Epithelial cell of proximal tubule (primary cell): ENCODE measurements at regions not wholly inside any gene's neighbourhood (a gene's known extent, or its start where the extent isn't known, plus 50 kb on each side); places are given as distances from the start of the nearest gene placed in this dataset.

Experiments
- DNase-seq: peaks from one replicate; pipeline ENCODE4 v3.0.0-alpha.2; 2011; ENCODE audit warnings: low read depth
- H3K4me3 ChIP-seq: 2 replicates; pipeline ENCODE4 v1.5.1; 2011; ENCODE audit warnings: low read depth, mild to moderate bottlenecking, low read length
- CTCF ChIP-seq: conservative IDR thresholded peaks from 2 replicates; pipeline ENCODE4 v1.5.1; 2012; ENCODE audit warnings: low read depth, mild to moderate bottlenecking, low read length

GRCh38 chr12:72133497-72134055, 138.6 kb upstream of the TRHDE start:
- no peak for DNase-seq
- no peak overlapping the region for H3K4me3 ChIP-seq
- peak; percentile 27 for TF ChIP-seq CTCF

- no peak for TF ChIP-seq CTCF
- no peak overlapping the region for H3K4me3 ChIP-seq
- no peak for DNase-seq
Measured at GRCh38 chr12:72134246-72135020, 137.7 kb upstream of the TRHDE start.

GRCh38 chr12:72135021-72135301, 137.2 kb upstream of the TRHDE start:
- no peak for TF ChIP-seq CTCF
- H3K4me3 ChIP-seq: no peak overlapping the region
- no peak for DNase-seq

- no peak overlapping the region for H3K4me3 ChIP-seq
- TF ChIP-seq CTCF: no peak
- no peak for DNase-seq
Measured at GRCh38 chr12:72136792-72137191, 135.4 kb upstream of the TRHDE start.

- no peak for DNase-seq
- TF ChIP-seq CTCF: no peak
- no peak overlapping the region for H3K4me3 ChIP-seq
Measured at GRCh38 chr12:72139411-72139810, 132.8 kb upstream of the TRHDE start.

GRCh38 chr12:72141381-72141780, 130.8 kb upstream of the TRHDE start:
- no peak for DNase-seq
- peak; percentile 33 for TF ChIP-seq CTCF
- no peak overlapping the region for H3K4me3 ChIP-seq

GRCh38 chr12:72144553-72144952, 127.6 kb upstream of the TRHDE start:
- TF ChIP-seq CTCF: no peak
- DNase-seq: no peak
- no peak overlapping the region for H3K4me3 ChIP-seq
